ENCODE measurements at regions not wholly inside any gene's neighbourhood (a gene's known extent, or its start where the extent isn't known, plus 50 kb on each side); places are given as distances from the start of the nearest gene placed in this dataset.

- no peaks in the 10 kb centered on the region for H3K27me3 ChIP-seq
- TF ChIP-seq CTCF (IDR thresholded peaks at IDR 0.05), result no peak
- no peak for TF ChIP-seq POLR2A (IDR thresholded peaks at IDR 0.05)
- no peak for DNase-seq
- no peaks in the 10 kb centered on the region for H3K9me3 ChIP-seq
- no peak overlapping the region for H3K27ac ChIP-seq
- H3K4me1 ChIP-seq, result no peaks in the 10 kb centered on the region
- H3K36me3 ChIP-seq, result no peaks in the 10 kb centered on the region
- no peak overlapping the region for H3K4me3 ChIP-seq
Measured at GRCh38 chr18:11400703-11401102, 208.7 kb upstream of the SLC35G4 start.

GRCh38 chr18:11398625-11399024 is 210.8 kb upstream of the SLC35G4 start:
- Histone ChIP-seq H3K4me1 (no peaks in the 10 kb centered on the region), H3K27ac (no peak overlapping the region), H3K4me3 (no peak overlapping the region), H3K9me3 (no peaks in the 10 kb centered on the region), H3K27me3 (no peaks in the 10 kb centered on the region), H3K36me3 (no peaks in the 10 kb centered on the region)
- no peak for TF ChIP-seq POLR2A (IDR thresholded peaks at IDR 0.05)
- no peak for TF ChIP-seq CTCF (IDR thresholded peaks at IDR 0.05)
- DNase-seq, result no peak

- no peak overlapping the region for H3K27ac ChIP-seq
- no peaks in the 10 kb centered on the region for H3K36me3 ChIP-seq
- H3K9me3 ChIP-seq, result no peaks in the 10 kb centered on the region
- no peak overlapping the region for H3K4me3 ChIP-seq
- no peaks in the 10 kb centered on the region for H3K4me1 ChIP-seq
- no peaks in the 10 kb centered on the region for H3K27me3 ChIP-seq
- no peak for DNase-seq
- TF ChIP-seq CTCF (IDR thresholded peaks at IDR 0.05) (no peak), POLR2A (IDR thresholded peaks at IDR 0.05) (no peak)
Measured at GRCh38 chr18:11392980-11393885, 216.2 kb upstream of the SLC35G4 start.

GRCh38 chr18:11392292-11392691 is 217.1 kb upstream of the SLC35G4 start:
- no peaks in the 10 kb centered on the region for H3K4me1 ChIP-seq
- no peaks in the 10 kb centered on the region for H3K9me3 ChIP-seq
- TF ChIP-seq POLR2A (IDR thresholded peaks at IDR 0.05), result no peak
- TF ChIP-seq CTCF (IDR thresholded peaks at IDR 0.05), result no peak
- H3K27me3 ChIP-seq, result no peaks in the 10 kb centered on the region
- no peaks in the 10 kb centered on the region for H3K36me3 ChIP-seq
- DNase-seq, result no peak
- H3K27ac ChIP-seq, result no peak overlapping the region
- H3K4me3 ChIP-seq, result no peak overlapping the region

- Histone ChIP-seq H3K27me3 (no peaks in the 10 kb centered on the region), H3K4me1 (no peaks in the 10 kb centered on the region), H3K27ac (no peak overlapping the region), H3K36me3 (no peaks in the 10 kb centered on the region), H3K9me3 (no peaks in the 10 kb centered on the region), H3K4me3 (no peak overlapping the region)
- no peak for TF ChIP-seq CTCF (IDR thresholded peaks at IDR 0.05)
- TF ChIP-seq POLR2A (IDR thresholded peaks at IDR 0.05), result no peak
- DNase-seq, result no peak
Measured at GRCh38 chr18:11391661-11392060, 217.7 kb upstream of the SLC35G4 start.

Data from Peyer's patch (tissue), 4 donors.